ENCODE measurements at regions not wholly inside any gene's neighbourhood (a gene's known extent, or its start where the extent isn't known, plus 50 kb on each side); places are given as distances from the start of the nearest gene placed in this dataset.

DNA sequence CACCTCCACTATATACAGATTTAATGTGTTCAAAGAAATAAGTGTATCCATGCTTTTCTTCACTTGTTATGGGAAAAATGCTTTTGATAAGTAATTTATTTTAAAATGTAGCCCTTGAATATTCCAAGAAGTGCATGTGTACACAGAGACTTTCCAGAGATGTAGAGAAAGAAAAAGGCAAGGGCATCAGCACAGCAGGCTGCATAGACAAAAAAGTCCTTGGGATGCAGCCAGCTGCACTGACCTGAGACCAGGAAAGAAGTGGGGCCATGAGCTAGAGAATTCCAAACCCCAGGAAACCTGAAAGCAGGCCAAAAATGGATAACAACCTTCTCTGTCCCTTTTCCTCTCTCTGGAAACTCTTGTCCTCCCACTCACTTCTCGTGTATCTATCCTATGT, 51.6 kb upstream of the PRDM8 start:
- POLR2A ChIA-PET (ENCODE audit: low non-redundant PET): no interaction called here
- DNase-seq (ENCODE audit: low spot score): no peak
- CTCF ChIA-PET: no interaction called here
- H3K27ac ChIP-seq: no peak overlapping the region
- TF ChIP-seq CTCF (conservative IDR thresholded peaks at IDR 0.05; ENCODE audit: low read depth): no peak

- H3K27ac ChIP-seq: no peak overlapping the region
- DNase-seq (ENCODE audit: low spot score): no peak
- ChIA-PET POLR2A (ENCODE audit: low non-redundant PET) (no interaction called here), CTCF (no interaction called here)
- no peak for TF ChIP-seq CTCF (conservative IDR thresholded peaks at IDR 0.05; ENCODE audit: low read depth)
These were observed 52.4 kb upstream of the PRDM8 start for GRCh38 chr4:80144676-80145470.

GRCh38 chr4:80143307-80143679, 54.0 kb upstream of the PRDM8 start:
- CTCF ChIA-PET: no interaction called here
- no peak for DNase-seq (ENCODE audit: low spot score)
- no peak overlapping the region for H3K27ac ChIP-seq
- TF ChIP-seq CTCF (conservative IDR thresholded peaks at IDR 0.05; ENCODE audit: low read depth): no peak
- POLR2A ChIA-PET (ENCODE audit: low non-redundant PET): no interaction called here

GRCh38 chr4:80142394-80143306, 54.7 kb upstream of the PRDM8 start:
- no peak for TF ChIP-seq CTCF (conservative IDR thresholded peaks at IDR 0.05; ENCODE audit: low read depth)
- no peak for DNase-seq (ENCODE audit: low spot score)
- no peak overlapping the region for H3K27ac ChIP-seq
- ChIA-PET POLR2A (ENCODE audit: low non-redundant PET) (no interaction called here), CTCF (no interaction called here)

GRCh38 chr4:80141543-80141942, 55.8 kb upstream of the PRDM8 start:
- CTCF ChIA-PET: interaction anchor here (0.6 kb wide), 1 partner anchor 85 kb away, joined by 3 read pairs; no protein-coding TSS in a partner anchor
- POLR2A ChIA-PET (ENCODE audit: low non-redundant PET): no interaction called here
- no peak for DNase-seq (ENCODE audit: low spot score)
- TF ChIP-seq CTCF (conservative IDR thresholded peaks at IDR 0.05; ENCODE audit: low read depth): no peak
- no peak overlapping the region for H3K27ac ChIP-seq

GRCh38 chr4:80140194-80140593, 57.1 kb upstream of the PRDM8 start:
- ChIA-PET CTCF (no interaction called here), POLR2A (ENCODE audit: low non-redundant PET) (no interaction called here)

More at GRCh38 chr4:80140194-80140593, 57.1 kb upstream of the PRDM8 start:
- H3K27ac ChIP-seq: no peak overlapping the region
- no peak for TF ChIP-seq CTCF (conservative IDR thresholded peaks at IDR 0.05; ENCODE audit: low read depth)
- DNase-seq (ENCODE audit: low spot score): no peak
